GM12878 (cell line): ENCODE measurements at regions not wholly inside any gene's neighbourhood (a gene's known extent, or its start where the extent isn't known, plus 50 kb on each side); places are given as distances from the start of the nearest gene placed in this dataset.

Source experiments
- ATAC-seq: fragments of 200-7000 bp; cut with Tn5 transposase; 3 replicates; pipeline ENCODE4 v1.9.1; 2020; ENCODE audit warnings: mild to moderate bottlenecking, moderate library complexity
- BruUV-seq: library from RNA; stranded (reverse); fragments of 400-500 nt; replicated peaks from 2 replicates; lab custom pipeline; 2021; lab: Mats Ljungman, UMichigan
- CTCF ChIA-PET: fragments of 300-600 bp; sonication (Branson Sonifier 250); formaldehyde crosslinking; extraction: SDS; loops from one replicate; lab custom pipeline; 2021; ENCODE audit warnings: inconsistent platforms; lab: Yijun Ruan, JAX
- POLR2A ChIA-PET: fragments of 350-600 bp; formaldehyde crosslinking; extraction: SDS; loops from one replicate; lab custom pipeline; 2021; ENCODE audit warnings: inconsistent platforms; lab: Charles Lee
- RAD21 ChIA-PET: fragments of 300-600 bp; sonication (Branson Sonifier 250); formaldehyde crosslinking; loops from one replicate; lab custom pipeline; 2023; ENCODE audit warnings: antibody characterized with exemption; ENCODE audit not compliant: unreplicated experiment; lab: Charles Lee
- SMC1A ChIA-PET: fragments of 300-600 bp; sonication (Branson Sonifier 250); formaldehyde crosslinking; loops from one replicate; lab custom pipeline; 2023; ENCODE audit not compliant: unreplicated experiment, uncharacterized antibody; lab: Charles Lee
- DNase-seq: peaks from one replicate; pipeline ENCODE4 v3.0.0-alpha.2; 2011; ENCODE audit warnings: low read depth, low spot score
- FAIRE-seq: peaks from 3 replicates; lab custom pipeline; 2011; peaks lifted over from hg19 to GRCh38; lab: Jason Lieb, UNC
- H2AFZ ChIP-seq: 2 replicates; pipeline ENCODE4 v1.6.0; 2011; ENCODE audit warnings: low read depth, low read length, control low read depth; ENCODE audit not compliant: control insufficient read depth
- H3K27ac ChIP-seq: 2 replicates; pipeline ENCODE4 v1.5.1; 2011; ENCODE audit warnings: control low read depth; ENCODE audit not compliant: control insufficient read depth, insufficient read depth
- H3K27me3 ChIP-seq, 2 experiments: replicated peaks in 1 of 2; 2 replicates each; pipeline versions ENCODE4 v1.6.0 to v1.6.1; 2011; ENCODE audit warnings: low read length in 1 of 2; ENCODE audit not compliant: control insufficient read depth in 2 of 2, insufficient read depth in 2 of 2
- H3K36me3 ChIP-seq, 2 experiments: 2 replicates each; pipeline ENCODE4 v1.5.1; 2011; ENCODE audit warnings: low read length in 1 of 2; ENCODE audit not compliant: control insufficient read depth in 2 of 2, insufficient read depth in 2 of 2
- H3K4me1 ChIP-seq: 2 replicates; pipeline ENCODE4 v1.6.1; 2011; ENCODE audit warnings: mild to moderate bottlenecking, low read length, moderate library complexity, mixed read lengths; ENCODE audit not compliant: control insufficient read depth, insufficient read depth
- H3K4me2 ChIP-seq: 2 replicates; pipeline ENCODE4 v1.6.0; 2011; ENCODE audit warnings: control low read depth; ENCODE audit not compliant: control insufficient read depth, insufficient read depth
- H3K4me3 ChIP-seq: fragments of 200-600 bp; sonication (generic); 2 replicates; pipeline ENCODE4 v1.5.1; 2016
- H3K79me2 ChIP-seq: 2 replicates; pipeline ENCODE4 v1.6.0; 2011; ENCODE audit warnings: low read length; ENCODE audit not compliant: control insufficient read depth, insufficient read depth
- H3K9ac ChIP-seq: 2 replicates; pipeline ENCODE4 v1.8.0; 2011; ENCODE audit warnings: low read length, control low read depth, mixed read lengths; ENCODE audit not compliant: control insufficient read depth, insufficient read depth
- H3K9me3 ChIP-seq: replicated peaks from 3 replicates; pipeline ENCODE4 v1.5.1; 2011; ENCODE audit warnings: mild to moderate bottlenecking, low read length; ENCODE audit not compliant: control insufficient read depth, insufficient read depth
- H4K20me1 ChIP-seq: 2 replicates; pipeline ENCODE4 v1.6.0; 2011; ENCODE audit not compliant: control insufficient read depth, insufficient read depth
- CUX1 ChIP-seq: IDR thresholded peaks from 2 replicates; pipeline ENCODE4 v1.6.1; 2012; ENCODE audit warnings: improper control_type of control experiment, low read depth, low read length; ENCODE audit not compliant: insufficient replicate concordance
- FOXM1 ChIP-seq: IDR thresholded peaks from 2 replicates; pipeline ENCODE4 v1.6.1; 2012; ENCODE audit warnings: low read depth, mild to moderate bottlenecking, inconsistent platforms, low read length, moderate library complexity
- IRF3 ChIP-seq: fragments of 450-650 bp; IDR thresholded peaks from 2 replicates; pipeline ENCODE4 v1.6.1; 2014; ENCODE audit warnings: mild to moderate bottlenecking
- MYB ChIP-seq: fragments of 150-350 bp; IDR thresholded peaks from 2 replicates; pipeline ENCODE4 v1.6.1; 2014; ENCODE audit warnings: mild to moderate bottlenecking, low read depth, low read length, borderline replicate concordance
- MYC ChIP-seq: IDR thresholded peaks from 2 replicates; pipeline ENCODE4 v1.6.1; 2011; ENCODE audit warnings: mild to moderate bottlenecking, low read length, moderate library complexity, inconsistent platforms; ENCODE audit not compliant: insufficient read depth, insufficient replicate concordance, insufficient read length, severe bottlenecking
- PAX5 ChIP-seq: IDR thresholded peaks from 2 replicates; pipeline ENCODE4 v1.6.1; 2011; ENCODE audit warnings: low read depth, low read length, borderline replicate concordance
- SIN3A ChIP-seq: IDR thresholded peaks from 2 replicates; pipeline ENCODE4 v1.6.1; 2012; ENCODE audit warnings: low read depth, low read length, improper control_type of control experiment
- TARDBP ChIP-seq: IDR thresholded peaks from 2 replicates; pipeline ENCODE4 v1.6.1; 2016; ENCODE audit warnings: borderline replicate concordance
- USF2 ChIP-seq: IDR thresholded peaks from 2 replicates; pipeline ENCODE4 v1.6.1; 2011; ENCODE audit warnings: low read depth, low read length, improper control_type of control experiment, borderline replicate concordance
- WGBS: methylation state at CpG from one replicate; pipeline ENCODE4 v1.1.6; 2016; ENCODE audit warnings: low lambda C conversion rate; ENCODE audit not compliant: insufficient replicate concordance, insufficient coverage; ENCODE audit errors: missing lambda C conversion rate; 5-methylcytosine and 5-hydroxymethylcytosine counted together
- in situ Hi-C: fragments of 300-500 bp; cut with MboI; formaldehyde crosslinking; loops from 9 replicates; pipeline ENCODE4 v1.14.3; 2018; ENCODE audit warnings: mixed read lengths
- intact Hi-C: fragments of 100-400 bp; cut with micrococcal nuclease; formaldehyde crosslinking; loops from one replicate; pipeline ENCODE4 v1.14.2; 2022; ENCODE audit not compliant: unreplicated experiment

GRCh38 chr21:16502897-16503296, 773.1 kb downstream of the USP25 start:
- Histone ChIP-seq H3K27ac (no peak overlapping the region), H3K27me3 (no peaks in the 10 kb centered on the region), H3K36me3 (no peaks in the 10 kb centered on the region), H3K4me1 (no peaks in the 10 kb centered on the region), H4K20me1 (no peaks in the 10 kb centered on the region), H3K4me2 (no peak overlapping the region), H3K9me3 (no peaks in the 10 kb centered on the region), H3K9ac (no peak overlapping the region), H3K4me3 (no peak overlapping the region)
- no TSS peak for BruUV-seq
- ATAC-seq = peak; percentile 56
- ChIA-PET POLR2A (no interaction called here), RAD21 (no interaction called here), CTCF (no interaction called here), SMC1A (no interaction called here)
- FAIRE-seq = no peak
- no peak for DNase-seq
- in situ Hi-C loops = no loop called here
- TF ChIP-seq SIN3A = no peak
- no peak for TF ChIP-seq IRF3
- no peak for TF ChIP-seq FOXM1
- no peak for TF ChIP-seq TARDBP
- no peak for TF ChIP-seq PAX5
- no peak for TF ChIP-seq USF2
- TF ChIP-seq, all 136 proteins: peak for 0
- intact Hi-C loops = no loop called here
- no peak overlapping the region for H2AFZ ChIP-seq
- 36% methylated on average over 2 of the region's 2 CpGs for WGBS
- no peaks in the 10 kb centered on the region for H3K79me2 ChIP-seq

- no peak for ATAC-seq
- Histone ChIP-seq H3K9ac (no peak overlapping the region), H3K27me3 (no peaks in the 10 kb centered on the region), H3K79me2 (no peaks in the 10 kb centered on the region), H3K27ac (no peak overlapping the region), H3K4me1 (no peaks in the 10 kb centered on the region), H3K36me3 (no peaks in the 10 kb centered on the region), H3K9me3 (no peaks in the 10 kb centered on the region), H3K4me2 (no peak overlapping the region), H3K4me3 (no peak overlapping the region), H4K20me1 (no peaks in the 10 kb centered on the region), H2AFZ (no peak overlapping the region)
- 0% methylated on average over 2 of the region's 2 CpGs for WGBS
- in situ Hi-C loops (no loop called here), intact Hi-C loops (no loop called here)
- POLR2A ChIA-PET = no interaction called here
- CTCF ChIA-PET = interaction anchor here (0.6 kb wide), 1 partner anchor 14 kb away, joined by 3 read pairs; no protein-coding TSS in a partner anchor
- DNase-seq = no peak
- no peak for FAIRE-seq
- RAD21 ChIA-PET = no interaction called here
- BruUV-seq = no TSS peak
- SMC1A ChIA-PET = no interaction called here
- TF ChIP-seq SIN3A = no peak
- TF ChIP-seq MYB = no peak
- no peak for TF ChIP-seq USF2
- TF ChIP-seq MYC = no peak
- TF ChIP-seq CUX1 = no peak
Measured at GRCh38 chr21:16504281-16504680, 774.5 kb downstream of the USP25 start.
